GM12864 (cell line): ENCODE measurements at regions not wholly inside any gene's neighbourhood (a gene's known extent, or its start where the extent isn't known, plus 50 kb on each side); places are given as distances from the start of the nearest gene placed in this dataset.

Experiments
- DNase-seq: peaks from one replicate; pipeline ENCODE4 v3.0.0-alpha.2; 2011; ENCODE audit warnings: low read depth
- H3K4me3 ChIP-seq: 2 replicates; pipeline ENCODE4 v1.5.1; 2011; ENCODE audit warnings: mild to moderate bottlenecking, low read depth, low read length, control low read depth
- CTCF ChIP-seq: IDR thresholded peaks from 2 replicates; pipeline ENCODE4 v1.5.1; 2011; ENCODE audit warnings: low read depth, mild to moderate bottlenecking, moderate library complexity, low read length, control low read depth, inconsistent platforms; ENCODE audit errors: missing control alignments

DNA sequence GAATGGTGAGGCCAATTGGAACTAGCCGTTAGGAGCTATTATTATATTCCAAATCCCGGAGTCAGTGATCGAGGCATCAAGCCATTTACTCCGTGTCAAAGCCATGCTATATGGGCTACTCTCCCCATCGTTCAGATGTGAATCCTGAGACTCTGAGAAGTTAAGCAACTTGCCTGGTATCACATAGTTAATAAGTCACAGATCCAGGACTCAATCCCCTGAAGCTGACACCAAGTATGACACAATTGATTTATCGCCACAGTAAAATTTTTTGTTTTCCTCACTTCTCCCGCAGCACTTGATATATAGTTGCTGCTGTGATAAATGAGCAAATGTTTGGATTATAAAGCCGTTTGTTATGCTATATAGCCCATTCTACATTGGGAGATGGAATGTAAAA, 50.8 kb upstream of the TSHZ2 start:
- no peak for DNase-seq
- TF ChIP-seq CTCF, result no peak
- H3K4me3 ChIP-seq, result no peak overlapping the region

DNA sequence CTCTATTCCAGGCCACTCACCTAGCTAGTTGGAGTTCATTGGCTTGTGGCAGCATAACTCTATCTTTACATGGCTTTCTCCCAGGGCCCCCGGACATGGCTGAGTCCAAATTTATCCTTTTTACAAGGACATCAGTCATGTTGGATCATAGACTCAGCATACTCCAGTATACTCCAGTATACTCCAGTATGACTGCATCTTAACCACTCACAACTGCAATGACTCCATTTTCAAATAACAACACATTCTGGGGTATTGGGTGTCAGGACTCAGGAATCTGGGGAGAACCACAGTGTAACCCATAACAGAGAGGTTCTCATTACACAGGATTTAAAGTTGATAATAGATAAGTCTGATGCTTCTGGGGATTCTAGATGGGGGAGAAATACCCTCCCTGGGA, 53.8 kb upstream of the TSHZ2 start:
- no peak for TF ChIP-seq CTCF

DNA sequence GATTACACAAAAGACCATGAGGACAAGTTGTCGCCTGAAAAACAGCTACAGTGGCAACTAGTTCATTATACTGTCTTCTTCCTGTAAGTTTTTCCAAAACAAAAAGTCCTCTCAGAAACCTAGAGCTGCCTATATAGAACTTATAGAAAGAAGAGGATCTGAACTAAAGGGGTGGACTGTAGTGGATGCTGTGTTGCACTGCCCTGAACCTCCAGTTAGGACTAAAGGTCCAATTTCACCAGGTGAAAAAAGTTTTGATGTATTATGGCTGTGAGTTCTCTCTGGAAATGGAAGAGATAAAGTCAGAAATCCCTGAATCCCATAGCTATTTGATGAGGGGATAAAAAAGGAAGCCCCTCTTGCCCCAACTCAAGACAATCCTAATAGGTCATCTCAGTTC, 56.6 kb upstream of the TSHZ2 start:
- TF ChIP-seq CTCF, result no peak
- DNase-seq, result no peak
- H3K4me3 ChIP-seq, result no peak overlapping the region

More for the DNA sequence above, 53.8 kb upstream of the TSHZ2 start:
- no peak for DNase-seq
- H3K4me3 ChIP-seq, result no peak overlapping the region

DNA sequence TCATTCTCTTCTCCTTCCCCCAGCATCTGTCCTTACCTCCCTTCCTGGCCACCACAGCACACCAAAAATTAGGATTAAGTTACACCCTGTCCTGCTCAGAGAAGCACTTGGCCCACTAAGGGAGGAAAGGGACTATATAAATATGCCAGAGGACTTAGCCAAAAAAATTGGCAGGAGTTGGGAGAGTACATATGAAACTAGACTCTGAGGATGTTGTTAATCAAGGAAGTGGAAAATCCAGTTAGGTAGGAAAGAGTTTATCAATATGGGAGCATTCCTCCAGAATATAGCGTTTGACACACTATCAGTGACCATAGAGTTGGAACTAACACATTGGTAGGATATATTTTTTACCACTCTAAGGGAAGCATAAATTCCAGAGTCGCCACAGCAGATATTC, 57.3 kb upstream of the TSHZ2 start:
- no peak overlapping the region for H3K4me3 ChIP-seq
- no peak for DNase-seq
- no peak for TF ChIP-seq CTCF

DNA sequence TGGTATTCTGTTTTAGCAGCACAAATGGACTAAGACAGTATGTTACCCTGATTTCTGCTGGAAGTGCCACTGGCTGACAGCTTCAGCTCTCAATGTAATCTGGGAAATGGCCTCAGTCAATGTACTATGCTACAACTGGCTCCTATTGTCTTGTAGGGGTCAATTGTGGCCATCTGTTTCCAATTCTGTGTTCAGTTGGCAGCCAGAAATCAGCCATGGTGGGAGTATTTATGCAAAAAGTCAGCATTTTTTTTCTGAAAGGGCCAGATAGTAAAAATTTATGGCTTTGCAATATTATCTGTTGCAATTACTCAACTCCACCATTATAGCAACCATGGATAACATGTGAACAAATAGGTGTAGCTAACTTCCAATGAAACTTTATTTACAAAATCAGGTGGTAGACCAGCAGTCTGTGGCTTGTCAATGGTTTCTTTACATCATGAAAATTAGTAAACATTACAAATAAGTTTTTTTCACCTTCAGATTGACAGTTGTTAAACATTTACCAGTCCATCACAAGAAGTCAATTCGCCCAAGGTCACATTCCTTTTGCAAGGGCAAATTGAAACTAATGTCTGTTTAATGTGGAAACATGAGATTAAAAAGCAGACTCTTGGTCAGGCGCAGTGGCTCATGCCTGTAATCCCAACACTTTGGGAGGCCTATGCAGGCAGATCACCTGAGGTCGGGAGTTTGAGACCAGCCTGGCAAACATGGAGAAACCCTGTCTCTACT, 58.3 kb upstream of the TSHZ2 start:
- no peak for DNase-seq
- TF ChIP-seq CTCF, result no peak
- no peak overlapping the region for H3K4me3 ChIP-seq

DNA sequence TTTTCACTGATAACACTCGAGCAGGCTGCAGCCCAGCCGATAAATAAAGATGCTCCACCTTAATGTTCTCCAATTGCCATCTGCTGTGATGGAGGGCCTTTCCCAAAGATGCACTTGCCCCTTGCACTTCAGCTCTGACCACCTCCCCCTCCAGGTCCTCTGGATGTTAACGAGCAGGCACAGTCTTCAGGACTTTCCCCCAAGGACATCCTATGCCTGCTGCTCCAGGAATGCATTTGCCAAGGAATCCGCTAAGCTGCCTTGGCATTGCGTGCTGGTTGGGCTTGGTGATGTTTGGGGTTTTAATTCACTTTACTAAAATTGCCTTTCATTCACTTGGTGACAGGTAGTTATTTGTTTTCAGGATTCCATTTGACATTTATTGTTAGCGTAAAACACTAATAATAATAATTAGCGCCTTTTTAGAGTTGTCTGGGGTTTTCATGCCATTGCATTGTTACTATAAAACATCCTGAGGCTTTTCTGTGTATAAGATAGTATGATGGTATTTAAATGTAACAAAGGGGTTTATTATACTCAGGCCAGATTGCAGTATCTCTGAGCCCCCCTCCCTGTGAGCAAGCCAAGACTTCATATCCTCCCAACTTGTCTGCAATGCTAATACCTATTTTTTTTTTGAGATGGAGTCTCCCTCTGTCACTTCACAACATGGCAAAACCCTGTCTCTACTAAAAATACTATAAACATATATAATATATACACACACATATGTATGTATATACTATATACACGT, 66.7 kb upstream of the TSHZ2 start:
- no peak for DNase-seq
- no peak overlapping the region for H3K4me3 ChIP-seq
- TF ChIP-seq CTCF, result no peak
